Ovary (tissue), 3 donors: ENCODE measurements at regions not wholly inside any gene's neighbourhood (a gene's known extent, or its start where the extent isn't known, plus 50 kb on each side); places are given as distances from the start of the nearest gene placed in this dataset.

ENCODE experiments used
- EP300 ChIP-seq: sonication (generic); formaldehyde crosslinking; IDR thresholded peaks from one replicate; pipeline ENCODE4 v1.6.1; 2017; ENCODE audit warnings: antibody characterized with exemption
- POLR2A ChIP-seq: fragments of 450-650 bp; IDR thresholded peaks from one replicate; pipeline ENCODE4 v1.6.1; 2017; ENCODE audit warnings: antibody characterized with exemption, mild to moderate bottlenecking, moderate library complexity
- TF ChIP-seq, protein P1 (sequence below), 3 donors: fragments of 450-650 bp in 2 of 3; fragments of 200-600 bp in 1 of 3; IDR thresholded peaks; one replicate each; pipeline versions ENCODE4 v1.5.1 to v1.8.0; 2016 to 2022; ENCODE audit warnings: antibody characterized with exemption in 3 of 3, mild to moderate bottlenecking in 1 of 3
- donor health status: DM: no; HTN: no; CAD: no.

DNA sequence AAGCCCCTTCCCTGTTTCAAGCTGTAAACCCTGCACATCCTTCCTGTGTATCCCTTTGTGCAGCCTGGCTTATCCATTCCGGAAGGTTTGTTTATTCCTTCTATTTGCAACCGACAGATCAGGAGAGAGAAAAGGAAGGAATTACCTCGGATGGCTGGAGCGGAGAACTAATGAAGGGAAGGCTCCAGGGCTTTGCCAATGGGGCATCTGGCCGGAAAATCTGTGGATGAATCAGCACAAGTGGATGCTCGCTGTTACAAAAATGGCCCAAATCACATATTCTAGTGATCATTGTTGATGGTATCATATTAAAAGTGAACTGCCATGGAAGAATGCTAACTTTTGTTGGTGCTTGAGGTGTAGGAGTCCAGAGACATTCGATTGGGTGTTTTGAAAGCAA lies 97.1 kb downstream of the AQP4 start:
- no peak for TF ChIP-seq POLR2A
- TF ChIP-seq, protein P1, sequence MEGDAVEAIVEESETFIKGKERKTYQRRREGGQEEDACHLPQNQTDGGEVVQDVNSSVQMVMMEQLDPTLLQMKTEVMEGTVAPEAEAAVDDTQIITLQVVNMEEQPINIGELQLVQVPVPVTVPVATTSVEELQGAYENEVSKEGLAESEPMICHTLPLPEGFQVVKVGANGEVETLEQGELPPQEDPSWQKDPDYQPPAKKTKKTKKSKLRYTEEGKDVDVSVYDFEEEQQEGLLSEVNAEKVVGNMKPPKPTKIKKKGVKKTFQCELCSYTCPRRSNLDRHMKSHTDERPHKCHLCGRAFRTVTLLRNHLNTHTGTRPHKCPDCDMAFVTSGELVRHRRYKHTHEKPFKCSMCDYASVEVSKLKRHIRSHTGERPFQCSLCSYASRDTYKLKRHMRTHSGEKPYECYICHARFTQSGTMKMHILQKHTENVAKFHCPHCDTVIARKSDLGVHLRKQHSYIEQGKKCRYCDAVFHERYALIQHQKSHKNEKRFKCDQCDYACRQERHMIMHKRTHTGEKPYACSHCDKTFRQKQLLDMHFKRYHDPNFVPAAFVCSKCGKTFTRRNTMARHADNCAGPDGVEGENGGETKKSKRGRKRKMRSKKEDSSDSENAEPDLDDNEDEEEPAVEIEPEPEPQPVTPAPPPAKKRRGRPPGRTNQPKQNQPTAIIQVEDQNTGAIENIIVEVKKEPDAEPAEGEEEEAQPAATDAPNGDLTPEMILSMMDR (IDR thresholded peaks at IDR 0.05), result no peak
- no peak for TF ChIP-seq EP300
